GM08714 (cell line): ENCODE measurements at regions not wholly inside any gene's neighbourhood (a gene's known extent, or its start where the extent isn't known, plus 50 kb on each side); places are given as distances from the start of the nearest gene placed in this dataset.
"Not testable (repeated sequence)": the region's sequence is repeated elsewhere in the genome, so short reads cannot be mapped to it uniquely, and the experiment has no call there.

ENCODE experiments used
- H3K4me3 ChIP-seq: fragments of 200-500 bp; sonication (Bioruptor generic); 2 replicates; pipeline ENCODE4 v1.5.1; 2014; ENCODE audit warnings: mild to moderate bottlenecking, low read length, inconsistent platforms
- ZNF274 ChIP-seq: IDR thresholded peaks from 2 replicates; pipeline ENCODE4 v1.6.1; 2012; ENCODE audit warnings: mild to moderate bottlenecking, low read depth, low read length

DNA sequence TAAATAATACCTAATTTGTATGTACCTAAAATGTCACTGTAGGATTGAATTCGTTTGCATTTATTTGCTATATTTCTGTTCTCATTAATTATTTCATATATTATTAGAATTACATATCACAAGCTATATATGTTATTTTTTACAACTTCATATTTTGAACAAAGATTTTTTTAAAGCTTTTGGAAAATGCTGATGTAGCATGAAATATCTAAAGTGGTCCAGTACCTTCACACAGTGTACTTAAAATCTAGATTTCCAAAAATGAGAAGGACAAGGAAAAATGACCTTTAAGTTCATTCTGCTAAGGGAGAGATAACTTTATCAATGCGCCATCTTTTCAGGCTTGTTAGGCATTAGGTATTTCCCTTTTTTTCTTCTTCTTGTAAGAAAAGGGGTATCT, 71.8 kb downstream of the LARP7 start:
- TF ChIP-seq ZNF274 = no peak
- no peak overlapping the region for H3K4me3 ChIP-seq

DNA sequence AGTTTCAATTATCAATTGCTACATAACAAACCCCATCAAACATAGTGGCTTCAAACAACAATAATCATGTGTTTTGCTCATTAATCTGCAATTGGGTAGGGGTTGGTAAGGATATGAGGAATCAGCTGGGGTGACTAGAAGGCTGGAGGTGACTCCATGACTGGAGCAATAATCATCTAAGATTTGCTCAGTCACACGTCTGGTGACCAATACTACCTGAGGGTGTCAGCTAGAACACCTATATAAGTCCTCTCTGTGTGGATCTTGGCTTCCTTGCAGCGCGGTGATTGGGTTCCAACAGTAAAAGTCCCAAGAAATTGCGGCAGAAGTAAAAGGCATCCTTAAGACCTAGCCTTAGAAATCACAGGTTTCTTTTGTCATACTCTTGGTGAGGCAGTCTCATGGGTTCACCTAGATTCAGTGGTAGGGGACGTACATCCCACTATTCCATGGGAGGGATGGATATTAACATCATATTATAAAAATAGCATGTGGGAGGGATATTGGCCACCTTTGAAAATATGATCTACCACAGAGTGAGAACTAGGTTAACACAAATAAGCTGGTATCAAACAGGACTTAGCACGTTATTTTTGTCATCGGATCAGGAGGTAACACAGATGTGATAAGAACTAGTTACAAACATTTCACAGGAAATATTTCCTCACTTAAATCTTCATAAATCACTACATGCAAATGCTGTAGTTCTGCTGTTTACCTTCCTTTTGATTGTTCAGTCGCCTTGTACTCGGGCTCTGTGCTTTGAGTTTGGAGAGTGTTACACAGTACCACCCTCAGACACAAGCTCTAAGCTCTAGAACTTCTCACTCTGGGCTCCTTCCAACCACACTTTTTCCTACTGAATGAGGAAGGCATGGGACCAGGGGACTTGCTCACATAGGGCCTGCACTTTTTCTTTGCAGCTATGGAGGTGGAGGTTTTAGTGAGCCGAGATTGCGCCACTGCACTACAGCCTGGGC, 78.3 kb downstream of the LARP7 start:
- no peak overlapping the region for H3K4me3 ChIP-seq
- TF ChIP-seq ZNF274 = no peak

GRCh38 chr4:112717856-112718255, 80.9 kb downstream of the LARP7 start:
- no peak for TF ChIP-seq ZNF274
- no peak overlapping the region for H3K4me3 ChIP-seq

- TF ChIP-seq ZNF274 = no peak
Observed at GRCh38 chr4:112721627-112722026, 84.7 kb downstream of the LARP7 start.

DNA sequence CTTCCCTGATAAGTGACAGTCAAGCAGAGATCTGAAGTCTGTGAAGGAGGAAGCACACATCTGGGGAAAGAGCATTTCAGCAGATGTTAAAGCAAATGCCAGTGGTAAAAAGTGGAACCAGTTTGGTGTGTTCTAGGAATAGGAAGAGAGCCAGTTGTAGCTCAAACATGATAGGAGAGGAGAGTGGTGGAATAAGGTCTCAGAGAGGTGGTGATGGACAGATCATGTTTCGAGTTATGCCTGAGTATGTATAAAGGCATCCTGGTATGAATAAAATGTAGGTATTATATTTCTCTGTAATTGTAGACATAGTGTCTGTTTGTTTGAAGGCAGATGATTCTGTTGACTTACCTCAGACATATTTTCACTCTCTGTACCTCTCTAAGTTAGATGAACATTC, 89.1 kb downstream of the LARP7 start:
- no peak for TF ChIP-seq ZNF274
- no peak overlapping the region for H3K4me3 ChIP-seq

More at GRCh38 chr4:112721627-112722026, 84.7 kb downstream of the LARP7 start:
- no peak overlapping the region for H3K4me3 ChIP-seq

DNA sequence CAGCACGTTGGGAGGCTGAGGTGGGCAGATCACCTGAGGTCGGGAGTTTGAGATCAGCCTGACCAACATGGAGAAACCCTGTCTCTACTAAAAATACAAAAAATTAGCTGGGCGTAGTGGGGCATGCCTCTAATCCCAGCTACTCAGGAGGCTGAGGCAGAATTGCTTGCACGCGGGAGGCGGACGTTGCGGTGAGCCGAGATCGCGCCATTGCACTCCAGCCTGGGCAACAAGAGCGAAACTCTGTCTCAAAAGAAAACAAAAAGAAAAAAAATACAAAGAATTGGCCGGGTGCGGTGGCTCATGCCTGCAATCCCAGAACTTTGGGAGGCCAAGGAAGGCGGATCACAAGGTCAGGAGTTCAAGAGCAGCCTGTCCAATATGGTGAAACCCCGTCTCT, 90.8 kb downstream of the LARP7 start:
- H3K4me3 ChIP-seq = not testable (repeated sequence)

GRCh38 chr4:112731715-112732114, 94.8 kb downstream of the LARP7 start:
- no peak for TF ChIP-seq ZNF274
- no peak overlapping the region for H3K4me3 ChIP-seq

GRCh38 chr4:112732142-112732541, 95.2 kb downstream of the LARP7 start:
- H3K4me3 ChIP-seq = no peak overlapping the region
- no peak for TF ChIP-seq ZNF274

- no peak overlapping the region for H3K4me3 ChIP-seq
- TF ChIP-seq ZNF274 = no peak
Observed at GRCh38 chr4:112735474-112735951, 98.6 kb downstream of the LARP7 start.

GRCh38 chr4:112736718-112737135, 99.8 kb downstream of the LARP7 start:
- 0 out of 2 replicates have a peak overlapping the region, but pooled peaks have one; percentile 18 for H3K4me3 ChIP-seq
- TF ChIP-seq ZNF274 = no peak

DNA sequence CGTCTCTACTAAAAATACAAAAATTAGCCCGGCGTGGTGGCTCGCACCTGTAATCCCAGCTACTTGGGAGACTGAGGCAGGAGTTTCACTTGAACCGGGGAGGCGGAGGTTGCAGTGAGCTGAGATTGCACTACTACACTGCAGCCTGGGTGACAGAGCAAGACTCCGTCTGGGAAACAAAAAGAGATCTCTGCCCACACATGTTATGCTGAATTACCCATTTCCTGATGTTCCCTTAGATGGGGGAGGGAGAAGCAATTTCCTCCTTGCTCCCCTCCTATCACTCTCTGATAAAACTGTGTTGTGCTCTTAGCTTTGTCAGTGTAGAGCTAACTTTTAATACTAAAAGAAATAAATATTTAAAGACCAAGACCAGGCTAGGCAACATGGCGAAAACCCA, 102.5 kb downstream of the LARP7 start:
- H3K4me3 ChIP-seq = no peak overlapping the region
- TF ChIP-seq ZNF274 = no peak

DNA sequence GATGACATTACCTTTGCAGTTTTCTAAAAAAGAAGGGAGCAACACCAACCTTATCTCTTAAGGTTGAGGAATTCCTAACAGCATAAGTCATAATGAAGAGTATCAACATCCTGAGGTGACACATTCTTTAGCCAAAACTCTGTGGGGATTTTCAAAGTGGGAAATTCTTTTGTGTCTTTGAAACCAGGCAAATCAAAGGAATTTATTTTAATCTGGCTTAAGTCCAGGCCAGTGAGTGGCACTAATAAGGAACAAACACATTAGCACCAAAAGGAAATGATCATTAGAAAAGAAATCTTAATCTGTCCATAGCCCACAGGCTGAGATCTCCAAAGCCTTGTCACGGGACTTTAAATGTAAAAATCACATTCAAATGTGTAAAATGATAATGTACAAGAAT, 110.1 kb downstream of the LARP7 start:
- no peak overlapping the region for H3K4me3 ChIP-seq
- no peak for TF ChIP-seq ZNF274

DNA sequence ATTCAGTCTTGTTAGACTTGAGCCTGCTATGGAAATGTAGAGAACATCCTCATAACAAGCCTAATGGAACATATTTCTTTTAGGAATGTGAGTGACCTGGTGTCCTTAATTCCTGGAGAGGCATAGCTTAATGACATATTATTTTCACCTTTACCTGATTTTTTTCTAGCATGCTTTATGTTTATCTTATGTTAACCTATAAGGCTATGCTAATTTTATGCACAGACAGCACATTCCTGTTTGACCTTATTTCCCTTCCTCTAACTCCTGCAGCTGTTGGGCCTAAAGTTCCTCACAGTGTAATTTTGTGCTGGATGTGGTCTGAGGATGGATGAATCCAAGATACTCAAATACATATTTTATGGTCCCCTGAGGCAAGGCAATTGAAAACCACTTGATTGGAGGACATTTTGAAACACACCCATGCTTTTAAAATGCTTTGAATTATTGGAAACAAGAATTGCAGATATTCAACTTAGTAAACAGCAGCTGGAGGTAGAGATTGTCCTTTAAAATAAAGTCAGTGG, 111.5 kb downstream of the LARP7 start:
- TF ChIP-seq ZNF274 = no peak
- no peak overlapping the region for H3K4me3 ChIP-seq

- not testable (repeated sequence) for H3K4me3 ChIP-seq
Observed at GRCh38 chr4:112750749-112751148, 113.8 kb downstream of the LARP7 start.

DNA sequence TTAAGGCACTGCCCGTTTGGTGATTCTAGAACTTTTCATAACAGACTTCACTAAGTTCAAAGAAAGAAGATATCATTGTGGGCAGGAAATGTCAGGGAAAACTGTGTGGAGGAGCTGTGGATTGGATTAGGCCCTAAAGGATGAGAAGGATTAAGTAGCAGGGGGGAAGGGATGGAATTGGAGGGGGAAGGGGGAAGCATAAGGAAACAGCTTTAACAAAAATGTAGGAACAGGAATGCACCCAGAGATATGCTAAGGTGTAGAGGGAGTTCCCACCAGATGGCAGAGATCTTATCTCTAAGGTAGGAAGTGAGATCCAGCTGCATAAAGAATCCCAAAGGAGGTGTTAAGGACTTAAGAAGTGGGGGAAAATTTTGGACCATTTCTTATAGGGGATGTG, 114.5 kb downstream of the LARP7 start:
- no peak for TF ChIP-seq ZNF274
- H3K4me3 ChIP-seq = no peak overlapping the region
